ENCODE measurements at regions not wholly inside any gene's neighbourhood (a gene's known extent, or its start where the extent isn't known, plus 50 kb on each side); places are given as distances from the start of the nearest gene placed in this dataset.
"Not testable (repeated sequence)": the region's sequence is repeated elsewhere in the genome, so short reads cannot be mapped to it uniquely, and the experiment has no call there.

DNA sequence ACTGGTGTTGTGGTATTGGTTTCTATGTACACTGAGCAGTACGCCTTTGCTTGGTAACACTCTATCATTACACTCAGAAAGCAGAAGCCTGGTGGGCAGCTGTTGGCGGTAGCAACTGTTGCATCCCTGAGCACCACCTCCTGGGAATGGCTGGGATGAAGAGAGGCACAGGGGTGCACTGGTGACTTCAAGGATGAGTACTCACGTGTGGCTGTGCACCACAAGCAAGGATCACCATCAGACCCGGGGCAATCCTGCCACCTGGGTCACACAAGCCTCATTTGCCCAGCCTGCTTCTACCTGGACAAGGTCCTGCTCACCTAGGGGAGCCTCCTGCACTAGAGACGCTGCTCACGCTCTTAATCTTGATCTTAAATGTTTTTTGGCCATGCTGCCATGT is 336.4 kb downstream of the SI start:
- DNase-seq = no peak

DNA sequence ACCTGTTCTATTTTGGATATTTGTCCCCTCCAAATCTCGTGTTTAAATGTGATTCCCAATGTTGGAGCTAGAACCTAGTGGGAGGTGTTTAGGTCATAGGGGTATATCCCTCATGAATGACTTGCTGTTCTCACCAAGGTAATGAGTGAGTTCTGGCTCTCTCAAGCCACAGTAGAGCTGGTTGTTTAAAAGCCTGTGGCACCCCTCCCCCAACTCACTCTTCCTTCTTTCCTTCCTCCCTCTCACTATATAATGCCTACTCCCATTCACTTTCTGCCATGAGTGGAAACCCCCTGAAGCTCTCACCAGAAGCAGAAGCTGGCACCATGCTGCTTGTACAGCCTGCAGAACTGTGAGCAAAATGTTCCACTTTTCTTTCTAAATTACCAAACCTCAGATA is 341.1 kb downstream of the SI start:
- no peak for DNase-seq

DNA sequence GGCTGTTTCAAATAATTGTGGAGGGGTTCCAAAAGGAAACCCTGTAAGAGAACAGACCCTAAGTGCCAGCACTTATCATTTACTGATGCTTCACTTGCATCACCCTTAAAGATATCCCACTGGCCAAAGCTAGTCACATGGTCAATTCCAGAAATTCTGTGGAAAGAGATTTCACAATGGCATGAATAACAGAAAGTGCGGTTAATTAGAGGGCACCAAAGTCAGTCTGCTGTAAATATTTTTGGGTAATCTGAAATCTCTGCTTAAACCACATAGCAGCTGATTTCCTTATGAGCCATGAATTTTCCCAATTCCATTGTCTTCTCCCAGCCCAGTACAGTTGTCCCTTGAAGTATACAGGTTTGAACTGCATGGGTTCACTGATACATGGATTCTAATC is 346.1 kb downstream of the SI start:
- no peak for DNase-seq

DNA sequence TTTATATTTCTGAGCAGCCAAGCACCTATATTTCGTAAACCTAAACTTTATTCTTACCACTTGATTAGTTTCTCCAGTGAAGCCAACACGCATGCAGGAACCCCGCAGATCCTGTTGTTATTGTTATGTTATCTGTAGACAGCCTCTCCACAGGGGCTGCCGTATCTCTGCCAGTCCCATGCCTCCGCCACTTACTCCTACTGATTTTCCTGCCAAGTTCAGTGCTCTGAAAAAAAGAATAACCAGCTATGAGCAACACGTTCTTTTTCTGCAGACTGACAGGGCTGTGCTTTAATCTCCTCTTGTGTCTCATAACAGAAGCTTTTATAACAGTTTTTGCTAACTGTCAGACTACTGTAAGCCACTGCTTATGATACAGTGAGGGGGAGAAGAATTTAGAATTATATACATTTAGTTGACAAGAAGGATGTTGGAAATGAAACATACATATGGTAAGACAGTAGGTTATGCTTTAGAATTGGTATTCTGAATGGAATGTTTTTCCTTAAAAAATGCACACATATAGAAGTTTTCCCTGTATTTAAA is 347.4 kb downstream of the SI start:
- DNase-seq = no peak

DNA sequence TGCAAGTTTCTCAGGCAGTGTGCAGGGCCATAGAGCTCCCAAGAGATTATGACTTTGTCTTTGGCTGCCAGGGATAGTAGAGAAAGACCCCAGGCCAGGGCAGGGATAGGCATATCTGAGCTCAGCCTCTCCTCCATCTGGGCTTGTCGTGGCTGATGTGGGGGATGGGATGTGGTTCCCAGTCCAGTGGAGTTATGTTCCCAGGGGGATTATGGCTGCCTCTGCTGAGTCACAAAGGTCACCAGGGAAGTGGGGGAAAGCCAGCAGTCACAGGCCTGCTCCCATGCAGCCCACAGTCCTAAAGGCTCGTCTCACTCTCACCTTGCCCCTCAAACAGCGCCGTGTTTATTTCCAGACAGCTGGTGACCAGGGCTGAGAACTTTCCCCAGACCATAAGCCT is 354.9 kb downstream of the SI start:
- DNase-seq = no peak

DNA sequence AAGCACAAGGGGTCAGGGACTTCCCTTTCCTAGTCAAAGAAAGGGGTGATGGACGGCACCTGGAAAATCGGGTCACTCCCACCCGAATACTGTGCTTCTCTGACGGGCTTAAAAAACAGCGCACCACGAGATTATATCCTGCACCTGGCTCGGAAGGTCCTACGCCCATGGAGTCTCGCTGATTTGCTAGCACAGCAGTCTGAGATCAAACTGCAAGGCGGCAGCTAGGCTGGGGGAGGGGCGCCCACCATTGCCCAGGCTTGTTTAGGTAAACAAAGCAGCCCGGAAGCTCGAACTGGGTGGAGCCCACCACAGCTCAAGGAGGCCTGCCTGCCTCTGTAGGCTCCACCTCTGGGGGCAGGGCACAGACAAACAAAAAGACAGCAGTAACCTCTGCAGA is 375.5 kb downstream of the SI start:
- not testable (repeated sequence) for DNase-seq

DNA sequence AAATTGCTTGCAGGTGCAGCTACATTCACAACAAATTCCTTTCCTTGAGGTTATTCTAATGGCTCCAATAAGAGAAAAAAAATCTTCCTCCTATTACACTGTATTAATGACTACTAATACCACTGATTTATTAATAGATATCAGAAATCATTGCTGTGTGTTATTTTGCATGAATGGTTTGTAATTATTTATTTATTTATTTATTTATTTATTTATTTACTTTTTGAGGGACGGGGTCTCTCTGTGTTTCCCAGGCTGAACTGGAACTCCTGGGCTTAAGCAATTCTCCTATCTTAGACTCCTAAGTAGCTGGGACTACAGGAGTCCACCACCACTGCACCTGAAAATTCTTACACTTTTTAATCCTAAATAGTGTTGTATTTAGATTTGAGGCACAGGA is 390.4 kb downstream of the SI start:
- DNase-seq = no peak

DNA sequence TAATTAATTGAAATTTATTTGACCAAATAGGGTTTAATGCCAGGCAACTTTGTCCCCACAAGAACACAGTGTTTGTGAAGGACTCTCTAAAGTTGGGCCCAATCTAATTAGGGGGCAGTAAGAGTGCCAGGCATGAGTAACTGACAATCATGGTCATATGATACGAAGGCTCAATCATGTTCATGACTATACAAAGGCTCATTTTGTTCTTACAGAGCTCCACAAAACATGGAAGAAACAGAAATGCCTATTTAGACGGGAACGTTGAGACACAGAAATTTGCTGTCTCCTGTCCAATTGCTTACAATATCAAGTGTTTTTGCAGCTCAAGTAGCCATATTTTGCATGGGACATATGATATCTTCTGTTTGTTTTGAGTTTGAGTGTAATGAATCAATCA is 391.1 kb downstream of the SI start:
- no peak for DNase-seq

DNA sequence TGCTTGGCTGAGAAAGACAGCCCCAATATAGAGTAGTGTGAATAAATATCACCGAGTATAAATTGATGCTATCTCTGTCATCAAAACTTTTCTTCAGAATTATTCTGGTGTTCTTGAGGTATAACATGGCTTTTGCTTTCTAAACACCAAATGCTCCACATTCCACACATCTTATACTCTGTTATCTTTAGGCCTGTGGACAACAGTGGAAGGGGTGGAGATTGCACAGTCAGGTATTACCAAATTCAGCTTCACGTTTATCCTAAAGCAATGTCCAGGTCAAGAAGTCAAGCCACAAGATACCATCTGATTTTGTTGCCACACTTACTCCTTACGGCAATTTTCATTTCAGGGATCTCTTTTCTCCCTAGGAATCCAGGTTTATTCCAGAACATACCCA is 394.8 kb downstream of the SI start:
- DNase-seq = no peak

DNA sequence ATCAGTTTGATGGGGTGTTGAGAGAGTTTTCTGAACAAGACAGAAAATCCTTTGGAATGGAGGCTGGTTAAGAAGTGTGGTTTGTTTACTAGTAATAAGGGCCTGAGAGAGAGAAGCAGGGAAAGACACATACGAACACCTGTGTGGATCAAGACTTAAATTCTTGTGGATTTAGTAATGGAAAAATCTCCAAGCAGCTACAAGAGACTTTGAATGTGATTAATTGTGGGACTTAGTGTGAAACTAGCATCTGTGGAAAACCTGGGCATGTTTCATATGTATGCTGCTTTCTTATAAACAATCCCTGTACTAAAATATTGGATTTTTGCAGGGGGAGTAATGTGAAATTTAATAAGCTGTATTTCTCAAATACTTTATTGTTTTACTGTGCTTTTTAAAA is 399.1 kb downstream of the SI start:
- DNase-seq = no peak

DNA sequence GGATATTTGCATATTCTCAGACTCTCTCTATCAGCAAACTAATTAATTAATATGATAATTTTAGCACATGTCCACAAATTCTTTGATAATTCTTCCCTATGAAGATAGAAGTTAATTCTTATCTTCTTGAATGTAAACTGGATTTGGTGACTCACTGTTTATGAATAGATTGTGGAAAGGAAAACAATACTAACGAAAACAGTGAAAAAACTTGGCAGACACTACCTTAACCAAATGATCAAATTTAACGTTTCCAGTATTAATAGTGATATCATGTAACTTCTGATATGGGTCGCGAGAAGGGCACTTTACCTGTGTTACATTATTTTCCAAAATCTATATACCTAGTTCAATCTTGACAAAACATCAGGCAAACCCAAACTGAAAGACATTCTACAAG is 401.0 kb downstream of the SI start:
- no peak for DNase-seq

DNA sequence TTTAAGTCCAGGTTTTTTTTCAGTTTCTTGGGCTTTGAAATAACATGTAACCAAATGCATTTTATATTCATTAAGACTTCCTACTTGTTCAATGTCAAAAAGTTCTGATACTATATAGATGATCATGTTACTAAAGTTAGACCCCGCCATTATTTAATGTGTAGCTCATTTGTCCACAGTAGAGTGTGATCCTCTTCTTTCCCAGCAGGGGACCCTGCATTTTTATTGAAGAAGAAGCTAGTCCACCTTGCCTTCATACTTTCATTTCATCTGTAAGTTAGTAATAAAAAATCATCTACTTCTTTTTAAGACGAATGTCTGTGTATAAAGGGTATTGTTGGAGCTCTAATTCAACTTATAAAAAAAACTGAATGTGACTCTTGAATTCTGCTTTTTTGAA is 404.6 kb downstream of the SI start:
- no peak for DNase-seq

DNA sequence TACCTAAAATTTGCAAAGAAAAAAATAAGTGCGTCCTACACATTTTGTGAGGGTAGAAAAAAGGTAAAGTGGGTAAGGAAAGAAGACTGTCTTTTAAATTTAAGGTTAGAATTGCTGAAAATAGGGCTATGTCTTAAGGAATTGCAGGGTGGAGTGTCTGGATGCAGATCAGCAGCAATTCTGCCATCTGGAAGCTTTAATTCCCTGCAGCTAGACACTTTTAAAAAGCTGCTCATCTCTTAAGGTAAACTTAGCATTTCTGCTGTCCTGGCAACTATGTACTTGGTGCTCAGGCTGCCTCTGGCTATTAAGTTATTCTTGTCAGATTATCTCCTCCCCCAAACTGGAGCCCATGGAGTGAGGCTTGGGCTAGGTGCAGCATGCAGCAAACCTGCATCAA is 420.2 kb downstream of the SI start:
- DNase-seq = no peak

DNA sequence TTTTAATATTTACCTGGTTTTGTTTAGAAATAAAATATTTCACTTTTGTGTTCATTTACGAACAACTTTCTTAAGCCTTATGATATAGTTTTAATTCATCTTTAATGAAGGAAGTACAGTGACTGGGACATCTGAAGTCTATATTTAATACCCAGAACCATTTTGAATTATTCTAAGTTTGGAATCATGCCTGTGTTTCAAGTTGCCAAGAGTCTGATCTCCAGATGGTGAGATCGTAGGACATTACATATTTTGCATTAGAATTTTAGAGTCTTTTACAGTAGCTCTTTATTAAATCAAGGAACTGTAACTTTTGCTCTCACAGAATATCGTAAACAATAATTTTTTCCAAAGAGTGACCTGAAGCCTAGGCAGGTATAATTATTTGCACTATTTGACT is 420.7 kb downstream of the SI start:
- no peak for DNase-seq

DNA sequence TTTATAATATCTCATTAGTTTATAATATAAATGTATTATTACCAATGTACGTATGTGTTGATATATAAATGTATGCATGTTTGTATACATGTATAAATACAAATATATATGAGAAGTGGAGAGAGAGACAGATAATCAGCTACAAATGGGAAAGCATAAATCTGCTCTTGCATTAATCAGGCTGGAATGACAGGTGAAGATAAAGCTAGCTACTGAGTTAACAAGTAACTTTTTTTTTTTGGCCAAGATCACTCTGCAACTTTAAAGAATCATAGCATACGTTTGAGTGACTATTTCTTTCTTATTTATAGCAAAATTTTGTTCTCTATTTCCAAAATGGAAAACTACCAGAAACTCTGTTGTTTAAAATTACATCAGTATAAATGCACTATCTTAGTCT is 422.8 kb downstream of the SI start:
- no peak for DNase-seq

DNA sequence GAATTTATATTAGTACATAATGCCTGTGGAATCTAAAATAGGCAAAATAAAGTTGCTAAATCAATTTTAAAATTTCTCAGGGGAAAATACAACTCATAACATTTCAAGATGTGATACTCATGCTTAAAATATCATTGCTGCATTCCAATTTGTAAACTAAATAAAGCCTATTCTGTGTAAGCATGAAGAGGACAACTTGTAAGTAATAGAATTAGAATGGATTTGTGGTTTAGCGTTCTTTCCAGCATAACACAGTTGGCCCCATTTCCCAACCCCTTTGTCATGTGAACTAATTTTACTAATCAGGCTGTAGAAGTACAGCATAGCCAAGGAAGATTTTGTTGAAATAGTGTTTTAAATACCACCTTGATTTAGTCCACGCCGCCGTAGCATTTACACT is 437.2 kb downstream of the SI start:
- no peak for DNase-seq

DNA sequence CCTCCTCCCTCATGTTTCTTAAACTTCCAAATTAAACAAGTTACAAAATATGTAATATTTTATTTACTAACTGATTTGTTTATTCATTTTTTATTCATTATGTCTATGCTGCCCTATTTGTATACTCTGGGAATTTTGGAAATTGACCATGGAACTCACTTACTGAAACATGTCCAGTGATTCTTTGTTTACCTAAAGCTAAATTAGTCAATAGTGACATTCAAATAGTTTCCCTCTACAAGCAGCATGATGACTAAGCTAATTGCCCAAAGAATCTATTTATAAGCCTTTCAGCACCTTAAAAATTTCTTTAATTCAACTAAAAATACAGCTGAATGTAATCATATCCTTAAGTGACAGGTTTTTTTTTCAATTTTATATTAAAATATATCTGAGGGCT is 437.7 kb downstream of the SI start:
- DNase-seq = no peak

DNA sequence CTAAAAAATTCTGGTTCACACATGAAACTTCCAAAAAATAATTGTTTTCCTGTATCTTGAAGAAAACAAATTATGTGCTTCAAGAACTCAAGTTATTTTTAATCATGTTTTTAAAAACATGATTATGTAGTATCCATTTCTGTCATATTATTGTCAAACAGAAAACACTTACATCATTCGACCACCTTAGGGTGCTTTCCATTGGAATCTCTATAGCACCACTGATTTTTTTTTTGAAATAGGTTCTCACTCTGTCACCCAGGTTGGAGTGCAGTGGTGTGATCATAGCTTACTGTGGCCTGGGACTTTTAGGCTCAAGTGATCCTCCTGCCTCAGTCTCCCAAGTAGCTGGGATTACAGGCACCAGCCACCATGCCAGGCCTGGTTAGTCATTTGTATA is 457.3 kb downstream of the SI start:
- no peak for DNase-seq

DNA sequence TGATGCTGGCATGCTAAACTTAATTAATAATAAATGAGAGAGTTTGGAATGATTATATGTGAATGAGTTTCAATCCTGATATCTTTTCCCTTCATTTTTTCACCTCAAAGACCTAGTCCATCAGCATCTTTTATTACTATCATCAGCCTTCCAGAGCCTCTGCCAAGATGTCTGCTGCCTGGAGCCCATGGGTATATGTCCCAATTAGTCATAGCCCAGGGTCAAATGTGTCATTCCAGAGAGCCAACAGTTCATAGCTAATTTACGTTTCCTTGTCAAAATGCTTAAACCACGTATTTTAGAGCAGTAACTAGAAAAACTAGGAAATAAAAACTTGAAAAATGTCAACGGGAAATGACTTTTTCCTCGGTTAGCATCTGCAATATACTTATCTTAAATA is 457.9 kb downstream of the SI start:
- DNase-seq = no peak

DNA sequence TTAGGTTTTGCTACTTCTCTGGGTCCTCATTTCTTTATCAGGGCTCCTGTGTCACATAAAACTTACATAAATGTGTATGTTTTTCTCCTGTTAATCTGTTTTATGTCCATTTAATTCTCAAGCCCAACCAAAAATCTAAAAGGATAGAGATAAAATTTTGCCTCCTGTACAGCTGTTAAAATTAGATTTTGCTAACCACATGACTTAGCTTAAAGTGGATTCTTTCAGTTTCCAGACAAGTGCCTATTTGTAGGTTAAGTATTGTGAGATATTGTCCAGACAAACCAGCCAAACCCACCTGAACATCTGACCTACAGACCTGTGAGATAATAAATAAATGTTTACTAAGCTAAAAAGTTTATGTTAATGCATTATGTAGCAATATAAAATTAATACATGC is 465.5 kb downstream of the SI start:
- DNase-seq = no peak

DNA sequence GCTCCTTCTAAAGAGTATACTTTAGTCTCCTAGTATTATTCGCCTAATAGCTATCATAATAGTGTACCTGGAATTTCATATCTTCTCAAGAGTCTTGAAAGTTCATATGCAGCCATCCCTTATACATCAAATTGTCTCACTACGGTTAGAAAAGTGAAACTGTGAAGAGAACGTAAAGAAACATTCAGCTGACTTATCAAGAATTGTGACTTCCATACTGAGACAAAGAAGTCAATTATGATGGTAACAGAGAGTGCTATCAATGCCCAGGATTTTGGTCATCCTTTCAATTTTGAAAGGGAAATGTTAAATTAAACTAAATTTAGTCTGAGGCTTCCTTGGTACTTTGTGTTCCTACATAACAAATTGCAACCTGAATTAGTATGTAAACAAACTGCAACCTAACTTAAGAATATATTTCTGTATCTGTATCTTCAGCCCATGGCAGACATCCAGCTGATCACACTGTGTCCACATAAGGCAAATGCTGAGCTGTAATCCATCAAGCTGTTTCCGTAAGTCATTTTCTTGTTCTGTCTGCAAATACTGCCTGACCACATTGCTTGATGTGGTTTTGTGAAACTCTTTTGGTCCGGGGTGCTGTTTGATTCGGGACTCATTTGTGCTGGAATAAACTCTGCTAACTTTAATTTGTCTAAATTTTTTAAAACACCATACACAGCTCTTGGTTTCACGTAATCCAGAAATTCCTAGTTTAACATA is 469.6 kb downstream of the SI start:
- no peak for DNase-seq

DNA sequence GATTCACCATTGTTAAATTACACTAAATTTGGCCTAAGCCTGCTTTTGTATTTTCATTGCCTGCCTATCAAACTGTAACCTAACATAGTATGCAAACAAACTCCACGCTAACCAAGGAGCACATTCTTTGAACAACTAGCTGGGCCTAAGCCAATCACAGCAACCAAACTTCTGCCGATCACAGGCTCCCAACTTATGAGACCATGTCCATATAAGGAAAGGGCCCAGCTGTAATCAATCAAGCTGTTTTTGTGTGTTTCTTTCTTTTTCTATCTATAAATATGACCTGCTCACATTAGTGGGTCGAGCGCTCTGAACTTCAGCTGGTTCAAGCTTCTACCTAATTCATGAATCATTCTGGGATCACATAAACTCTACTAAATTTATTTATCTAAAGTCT is 473.6 kb downstream of the SI start:
- no peak for DNase-seq

DNA sequence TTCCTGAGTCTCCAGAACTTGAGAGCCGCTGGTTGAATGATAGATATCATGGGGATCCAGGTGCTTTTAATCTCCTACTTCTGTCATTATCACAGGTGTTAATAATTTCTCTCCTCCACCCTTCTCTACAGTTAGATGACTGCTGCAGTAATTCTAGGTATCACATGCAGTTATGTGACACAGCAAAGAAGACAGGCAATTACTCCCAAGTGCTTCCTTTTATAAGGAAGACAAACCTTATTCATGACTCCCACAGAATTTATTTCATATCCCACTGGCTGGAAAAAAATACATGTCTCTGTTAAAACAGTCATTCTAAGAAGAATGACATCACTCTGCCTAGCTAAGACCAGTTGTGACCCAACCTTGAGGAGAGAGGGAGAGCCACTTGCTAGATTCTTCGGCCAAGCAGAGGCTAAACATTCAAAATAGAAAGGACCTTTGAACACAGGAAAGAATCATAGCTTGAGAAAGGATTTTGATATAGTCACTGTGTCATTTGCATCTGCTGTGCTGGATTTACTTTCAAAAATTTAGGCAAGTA is 500.6 kb downstream of the SI start:
- no peak for DNase-seq

DNA sequence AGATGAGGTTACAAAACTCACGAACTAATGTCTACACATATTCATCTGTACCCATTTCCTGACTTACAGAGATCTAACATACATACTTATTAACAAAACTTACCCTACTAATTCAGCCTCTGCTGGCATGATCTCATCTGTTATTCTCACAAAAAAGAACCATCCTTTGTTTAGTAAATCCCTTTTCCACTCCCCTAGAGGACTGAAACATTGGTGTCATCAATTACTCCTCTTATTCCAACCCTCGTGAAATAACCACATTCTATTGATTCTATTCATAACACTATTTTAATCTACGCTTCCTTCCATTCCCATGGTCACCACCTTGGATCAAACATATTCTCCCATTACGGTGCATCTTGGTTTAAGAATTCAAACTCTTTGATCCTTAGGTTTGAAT is 505.9 kb downstream of the SI start:
- no peak for DNase-seq

DNA sequence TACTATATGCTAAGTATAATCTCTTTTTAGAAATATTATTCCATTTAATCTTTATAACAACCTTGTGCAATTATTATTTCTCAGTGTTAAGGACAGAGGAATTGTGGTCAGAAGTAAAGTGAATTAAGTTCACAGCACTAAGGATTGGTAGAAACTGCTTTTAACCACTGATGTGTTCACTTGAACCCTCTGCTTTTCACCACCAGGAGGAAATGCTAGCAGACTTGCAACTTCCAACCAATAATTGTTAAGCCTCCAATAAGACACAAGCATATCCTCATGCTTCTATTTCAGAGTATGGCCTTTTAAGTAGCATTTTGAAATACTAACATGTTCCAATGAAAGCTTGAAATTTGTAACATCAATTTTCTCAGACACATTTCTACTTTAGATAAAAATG is 527.4 kb downstream of the SI start:
- no peak for DNase-seq

All from DMS153 (cell line).